Activated naive CD4-positive, alpha-beta T cell treated with anti-CD3 and anti-CD28 coated beads, Interleukin-2, amount 10 ng/mL, durations not matched to agents 7 days and 5 days (primary cell): ENCODE measurements at regions not wholly inside any gene's neighbourhood (a gene's known extent, or its start where the extent isn't known, plus 50 kb on each side); places are given as distances from the start of the nearest gene placed in this dataset.

Experiments
- CTCF ChIA-PET: fragments of 350-600 bp; sonication (Branson Sonifier 250); formaldehyde crosslinking; loops from one replicate; lab custom pipeline; 2021; ENCODE audit warnings: antibody characterized with exemption; lab: Charles Lee
- DNase-seq: peaks from one replicate; pipeline ENCODE4 v3.0.0-alpha.2; 2020
- H3K27ac Mint-ChIP-seq: one replicate; pipeline ENCODE4 v1.8.0; 2021; ENCODE audit warnings: mild to moderate bottlenecking, moderate library complexity, mixed read lengths
- H3K27me3 Mint-ChIP-seq: one replicate; pipeline ENCODE4 v1.8.0; 2021; ENCODE audit warnings: mild to moderate bottlenecking, mixed read lengths
- H3K36me3 Mint-ChIP-seq: one replicate; pipeline ENCODE4 v1.8.0; 2021; ENCODE audit warnings: mixed read lengths
- H3K4me1 Mint-ChIP-seq: one replicate; pipeline ENCODE4 v1.8.0; 2021; ENCODE audit warnings: mixed read lengths
- H3K4me3 Mint-ChIP-seq: one replicate; pipeline ENCODE4 v1.8.0; 2021; ENCODE audit warnings: mild to moderate bottlenecking, moderate library complexity, mixed read lengths
- H3K9me3 Mint-ChIP-seq: one replicate; pipeline ENCODE4 v1.8.0; 2021; ENCODE audit warnings: mixed read lengths

DNA sequence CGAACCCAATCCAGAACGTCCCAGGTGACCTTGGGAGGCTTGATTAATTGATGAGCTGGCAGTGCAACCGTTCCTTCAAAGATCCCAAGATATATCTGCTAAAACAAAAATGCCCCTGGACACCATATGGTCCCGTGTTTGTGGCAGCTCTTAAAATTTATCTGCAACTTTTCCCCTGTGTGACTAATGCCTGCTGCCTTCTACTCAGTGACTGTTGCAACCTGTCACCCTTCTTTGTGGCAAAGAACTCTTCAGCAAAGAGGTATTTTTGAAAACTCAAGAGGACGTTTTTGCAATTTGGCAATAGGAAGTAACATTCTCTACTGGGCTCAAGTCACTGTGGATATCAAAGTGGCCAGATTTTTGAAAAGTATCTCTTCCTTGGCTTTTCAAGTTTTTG, 75.8 kb upstream of the SOD3 start:
- no peak overlapping the region for H3K27ac Mint-ChIP-seq
- H3K4me3 Mint-ChIP-seq: no peak overlapping the region
- CTCF ChIA-PET: no interaction called here

DNA sequence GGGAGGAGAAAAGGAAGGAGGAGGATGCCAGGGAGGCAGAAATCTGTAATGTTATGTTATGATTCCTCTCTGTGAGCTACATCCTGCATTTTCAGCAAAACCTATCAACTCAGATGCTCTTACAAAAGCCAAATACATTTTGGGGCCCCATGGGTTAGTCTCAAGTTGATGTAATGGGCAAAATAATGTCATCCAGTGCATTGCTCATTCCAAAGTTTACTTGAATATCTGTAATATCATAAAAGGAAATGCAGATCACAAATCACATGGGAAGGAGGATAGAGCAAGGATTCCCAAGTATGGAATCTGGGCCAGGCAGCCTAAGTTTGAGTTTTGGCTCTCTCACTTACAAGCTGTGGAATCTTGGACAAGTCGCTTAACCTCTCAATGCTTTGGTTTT, 74.9 kb upstream of the SOD3 start:
- H3K27me3 Mint-ChIP-seq: no peaks in the 10 kb centered on the region

More for the DNA sequence above, 75.8 kb upstream of the SOD3 start:
- H3K4me1 Mint-ChIP-seq: no peaks in the 10 kb centered on the region
- DNase-seq: no peak
- no peaks in the 10 kb centered on the region for H3K36me3 Mint-ChIP-seq
- no peaks in the 10 kb centered on the region for H3K27me3 Mint-ChIP-seq
- peaks cover 4% of the 10 kb centered on the region for H3K9me3 Mint-ChIP-seq

DNA sequence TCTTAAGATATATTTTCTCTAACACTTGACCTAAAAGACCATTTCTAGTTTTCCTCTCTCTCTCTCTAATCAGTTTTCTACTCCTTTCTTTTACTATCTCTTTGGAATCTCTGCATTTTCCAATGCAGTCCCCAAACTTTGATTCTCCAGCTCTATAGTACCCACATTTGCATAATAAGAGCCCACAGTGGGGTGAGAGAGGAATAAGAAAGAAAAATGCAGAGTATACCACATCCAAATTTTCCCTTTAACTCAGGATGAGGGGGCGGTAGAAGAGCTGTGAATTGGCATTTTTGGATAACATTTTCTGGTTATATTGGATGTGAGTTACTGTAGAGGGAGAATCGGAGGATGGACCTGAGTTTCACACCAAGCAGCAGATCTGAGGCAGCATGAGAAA, 74.4 kb upstream of the SOD3 start:
- CTCF ChIA-PET: no interaction called here
- peaks cover 2% of the 10 kb centered on the region for H3K9me3 Mint-ChIP-seq
- DNase-seq: no peak

More for the DNA sequence above, 74.9 kb upstream of the SOD3 start:
- H3K36me3 Mint-ChIP-seq: no peaks in the 10 kb centered on the region
- no peak overlapping the region for H3K27ac Mint-ChIP-seq
- peaks cover 4% of the 10 kb centered on the region for H3K9me3 Mint-ChIP-seq
- H3K4me3 Mint-ChIP-seq: no peak overlapping the region
- no peaks in the 10 kb centered on the region for H3K4me1 Mint-ChIP-seq
- DNase-seq: no peak
- CTCF ChIA-PET: no interaction called here

DNA sequence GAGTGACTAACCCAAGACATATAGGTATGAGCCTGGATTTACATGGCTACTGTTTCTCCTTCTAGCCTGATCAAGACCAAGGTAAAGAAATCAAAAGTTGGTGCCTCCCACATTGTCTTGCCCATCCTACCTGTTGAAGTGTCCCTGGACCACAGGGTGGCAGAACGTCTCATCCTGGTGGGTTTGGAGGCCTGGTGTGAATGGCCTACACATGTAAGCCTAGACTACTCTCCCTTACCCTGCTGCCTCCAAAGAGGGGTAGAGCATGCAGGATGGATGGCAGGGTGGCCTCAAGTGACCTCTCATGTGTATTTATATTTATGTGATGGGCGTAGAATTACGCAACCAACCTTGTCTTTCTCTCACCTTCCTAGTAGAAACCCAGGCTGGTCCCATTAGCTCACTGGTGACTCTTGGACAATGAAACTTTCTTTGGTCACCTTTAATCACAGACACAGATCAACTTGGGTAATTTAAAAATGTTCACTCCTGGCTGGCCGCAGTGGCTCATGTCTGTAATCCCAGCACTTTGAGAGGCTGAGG, 73.3 kb upstream of the SOD3 start:
- Mint-ChIP-seq H3K4me3 (no peak overlapping the region), H3K4me1 (no peaks in the 10 kb centered on the region), H3K36me3 (no peaks in the 10 kb centered on the region), H3K9me3 (no peaks in the 10 kb centered on the region), H3K27me3 (no peaks in the 10 kb centered on the region), H3K27ac (no peak overlapping the region)
- CTCF ChIA-PET: no interaction called here
- no peak for DNase-seq

More for the DNA sequence above, 74.4 kb upstream of the SOD3 start:
- no peaks in the 10 kb centered on the region for H3K4me1 Mint-ChIP-seq
- H3K36me3 Mint-ChIP-seq: no peaks in the 10 kb centered on the region
- H3K4me3 Mint-ChIP-seq: no peak overlapping the region
- no peak overlapping the region for H3K27ac Mint-ChIP-seq
- no peaks in the 10 kb centered on the region for H3K27me3 Mint-ChIP-seq

DNA sequence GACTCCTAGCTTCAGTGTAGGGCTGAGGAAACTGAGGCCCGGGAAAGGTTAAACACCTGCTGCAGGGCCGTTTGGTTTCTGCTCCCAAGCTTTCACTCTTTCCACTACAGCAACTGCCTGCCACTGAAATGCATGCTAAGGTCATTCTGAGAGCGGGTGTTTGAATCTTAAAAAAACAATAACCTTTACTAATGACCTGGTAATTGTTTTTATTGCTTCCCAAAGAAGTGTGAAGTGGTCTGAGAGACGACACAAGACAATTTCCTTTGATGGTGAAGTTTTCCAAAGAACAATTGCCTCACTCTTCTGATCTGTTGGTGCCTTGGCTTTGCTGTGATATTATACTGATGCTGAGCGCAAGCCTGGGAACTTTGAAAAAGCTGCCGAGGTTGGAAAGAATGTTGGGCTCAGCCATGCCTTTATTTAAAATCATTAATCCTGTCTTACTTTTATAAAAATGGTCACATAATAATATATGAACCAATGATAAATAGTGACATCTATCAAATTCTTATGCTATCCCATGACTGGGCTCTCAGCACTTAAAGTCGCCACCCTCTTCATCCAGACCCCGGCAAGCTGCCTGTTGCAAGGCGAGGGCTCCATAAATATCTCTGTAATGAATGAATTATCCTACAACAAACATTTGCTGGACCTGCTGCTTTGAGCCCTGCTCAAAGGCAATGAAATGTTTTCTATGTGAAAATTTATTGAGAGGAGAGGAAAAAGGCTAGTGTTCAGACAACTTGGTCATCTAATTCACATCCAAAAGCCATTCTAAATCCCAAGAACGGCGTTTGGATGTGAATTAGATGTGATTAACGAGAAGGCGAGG, 67.8 kb upstream of the SOD3 start:
- Mint-ChIP-seq H3K27ac (no peak overlapping the region), H3K4me3 (no peak overlapping the region), H3K36me3 (no peaks in the 10 kb centered on the region), H3K4me1 (no peaks in the 10 kb centered on the region), H3K9me3 (no peaks in the 10 kb centered on the region), H3K27me3 (peaks cover 2% of the 10 kb centered on the region)
- no peak for DNase-seq
- CTCF ChIA-PET: no interaction called here

GRCh38 chr4:24729119-24729730, 66.1 kb upstream of the SOD3 start:
- H3K4me3 Mint-ChIP-seq: no peak overlapping the region
- no peaks in the 10 kb centered on the region for H3K4me1 Mint-ChIP-seq
- no peaks in the 10 kb centered on the region for H3K9me3 Mint-ChIP-seq
- peaks cover 4% of the 10 kb centered on the region for H3K27me3 Mint-ChIP-seq
- CTCF ChIA-PET: no interaction called here
- H3K27ac Mint-ChIP-seq: no peak overlapping the region
- no peaks in the 10 kb centered on the region for H3K36me3 Mint-ChIP-seq
- DNase-seq: no peak

DNA sequence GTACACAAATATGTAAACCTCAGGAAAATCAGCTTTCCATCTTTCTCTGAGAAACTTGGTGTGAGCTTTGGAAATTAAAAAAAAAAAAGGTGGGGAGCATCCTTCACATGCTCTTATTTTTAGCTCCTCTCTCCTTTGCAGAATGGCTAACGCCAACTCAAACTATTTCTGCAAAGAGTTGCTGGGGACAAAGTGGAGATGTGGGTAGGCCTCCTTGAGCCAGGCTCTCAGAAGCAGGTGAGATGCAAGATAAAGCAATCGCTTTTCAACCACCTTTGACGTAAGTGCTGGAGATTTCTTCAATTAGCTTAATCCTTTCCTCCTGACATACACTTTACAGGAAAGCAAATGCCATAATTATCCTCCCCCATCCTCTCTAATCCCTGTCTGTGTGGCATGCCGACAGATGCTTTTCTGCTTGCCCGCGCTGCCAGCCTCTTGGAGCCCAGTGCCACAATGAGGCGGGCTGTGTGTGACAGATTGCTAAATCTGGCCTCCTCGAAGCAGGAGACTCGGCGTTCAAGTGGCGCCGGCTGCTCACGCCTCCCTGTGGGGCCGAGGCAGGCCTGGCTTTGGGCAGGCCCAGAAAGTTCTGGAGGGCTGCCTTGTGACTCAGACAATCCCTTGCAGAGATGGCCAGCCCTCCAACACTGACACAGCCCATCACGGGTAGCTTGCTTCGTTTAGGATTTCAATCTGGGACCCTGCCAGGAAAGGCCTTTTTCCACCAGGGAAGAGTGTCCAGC, 64.9 kb upstream of the SOD3 start:
- no peak for DNase-seq
- H3K4me1 Mint-ChIP-seq: no peaks in the 10 kb centered on the region
- no peak overlapping the region for H3K4me3 Mint-ChIP-seq
- CTCF ChIA-PET: interaction anchor here (0.7 kb wide), 1 partner anchor 240 kb away, joined by 3 read pairs; no protein-coding TSS in a partner anchor
- no peaks in the 10 kb centered on the region for H3K36me3 Mint-ChIP-seq
- H3K27me3 Mint-ChIP-seq: peaks cover 4% of the 10 kb centered on the region
- no peaks in the 10 kb centered on the region for H3K9me3 Mint-ChIP-seq
- H3K27ac Mint-ChIP-seq: no peak overlapping the region

DNA sequence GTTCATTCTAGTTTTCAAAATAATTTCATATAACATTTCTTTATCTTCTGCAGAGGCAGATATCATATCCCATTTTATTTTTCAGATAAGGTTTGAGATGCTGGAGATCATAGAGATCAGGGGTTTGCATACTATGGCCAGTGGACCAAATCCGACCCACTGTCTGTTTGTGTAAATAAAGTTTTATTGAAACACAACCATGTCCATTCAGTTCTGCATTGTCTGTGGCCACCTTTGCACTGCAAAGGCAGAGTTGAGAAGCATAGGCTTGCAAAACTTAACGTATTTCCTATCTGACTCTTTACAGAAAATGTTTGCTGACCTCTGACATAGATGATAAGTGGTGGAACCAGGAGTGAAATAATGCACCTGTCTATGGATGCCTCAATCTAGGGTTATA, 63.9 kb upstream of the SOD3 start:
- H3K4me1 Mint-ChIP-seq: no peaks in the 10 kb centered on the region
- CTCF ChIA-PET: no interaction called here
- H3K27ac Mint-ChIP-seq: no peak overlapping the region
- no peaks in the 10 kb centered on the region for H3K36me3 Mint-ChIP-seq
- peaks cover 4% of the 10 kb centered on the region for H3K27me3 Mint-ChIP-seq
- no peak overlapping the region for H3K4me3 Mint-ChIP-seq
- no peaks in the 10 kb centered on the region for H3K9me3 Mint-ChIP-seq
- DNase-seq: no peak

DNA sequence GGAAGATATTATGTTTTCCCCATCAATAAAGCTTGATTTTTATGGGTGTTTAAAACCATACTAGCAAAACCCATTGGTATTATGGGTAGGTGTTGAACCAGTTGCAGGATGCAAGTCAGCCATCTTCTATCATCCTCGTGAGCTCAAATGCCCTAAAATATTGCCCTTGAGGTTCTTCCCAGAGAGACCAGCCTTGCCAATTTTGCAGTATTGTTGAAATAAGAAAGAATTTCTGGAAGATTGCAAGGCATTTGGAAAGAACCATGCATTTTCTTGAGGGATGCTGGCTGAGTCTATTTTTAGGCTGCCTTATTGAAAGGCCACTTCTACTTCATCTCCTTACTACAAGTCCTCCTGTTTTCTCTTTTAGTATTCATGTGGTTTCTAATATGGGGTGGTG, 60.9 kb upstream of the SOD3 start:
- Mint-ChIP-seq H3K9me3 (peaks cover 10% of the 10 kb centered on the region), H3K36me3 (no peaks in the 10 kb centered on the region), H3K4me1 (no peaks in the 10 kb centered on the region), H3K27me3 (peaks cover 4% of the 10 kb centered on the region), H3K4me3 (no peak overlapping the region), H3K27ac (no peak overlapping the region)
- DNase-seq: no peak
- CTCF ChIA-PET: no interaction called here

DNA sequence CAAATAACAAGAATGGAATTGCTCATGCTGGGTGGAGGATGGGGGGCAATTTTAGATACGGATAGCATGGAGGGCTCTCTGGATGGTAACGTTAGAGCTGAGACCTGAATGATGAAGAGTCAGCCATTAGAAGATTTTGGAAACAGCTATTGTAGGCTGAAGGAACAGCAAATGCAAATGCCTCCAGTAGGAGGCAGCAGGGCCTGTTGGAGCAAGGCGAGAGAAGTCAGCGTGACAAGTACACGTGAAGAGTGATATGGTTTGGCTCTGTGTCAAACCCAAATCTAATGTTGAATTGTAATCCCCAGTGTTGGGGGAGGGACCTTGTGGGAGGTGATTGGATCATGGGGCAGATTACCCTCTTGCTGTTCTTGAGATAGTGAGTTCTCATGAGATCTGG, 59.3 kb upstream of the SOD3 start:
- no peak for DNase-seq
- H3K4me3 Mint-ChIP-seq: no peak overlapping the region
- CTCF ChIA-PET: no interaction called here
- peaks cover 10% of the 10 kb centered on the region for H3K9me3 Mint-ChIP-seq
- H3K36me3 Mint-ChIP-seq: no peaks in the 10 kb centered on the region
- no peaks in the 10 kb centered on the region for H3K4me1 Mint-ChIP-seq
- H3K27ac Mint-ChIP-seq: no peak overlapping the region
- H3K27me3 Mint-ChIP-seq: peaks cover 4% of the 10 kb centered on the region

DNA sequence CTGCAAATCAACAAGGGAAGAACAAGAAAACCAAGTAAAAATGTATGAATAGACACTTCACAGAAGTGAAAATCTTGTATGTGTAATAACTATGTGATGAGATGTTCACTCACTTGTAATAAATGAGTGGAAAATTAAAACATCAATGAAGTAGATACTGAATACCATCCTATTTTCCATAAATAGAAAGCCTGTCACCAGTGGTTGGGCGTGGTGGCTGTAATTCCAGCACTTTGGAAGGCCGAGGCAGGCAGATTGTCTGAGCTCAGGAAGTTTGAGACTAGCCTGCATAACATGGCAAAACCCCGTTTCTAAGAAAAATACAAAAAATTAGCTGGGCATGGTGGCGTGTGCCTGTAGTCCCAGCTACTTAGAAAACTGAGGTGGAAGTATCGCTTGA, 53.5 kb upstream of the SOD3 start:
- H3K4me3 Mint-ChIP-seq: no peak overlapping the region
- no peaks in the 10 kb centered on the region for H3K4me1 Mint-ChIP-seq
- peaks cover 4% of the 10 kb centered on the region for H3K27me3 Mint-ChIP-seq
- H3K36me3 Mint-ChIP-seq: no peaks in the 10 kb centered on the region
- DNase-seq: no peak
- H3K9me3 Mint-ChIP-seq: peaks cover 7% of the 10 kb centered on the region
- CTCF ChIA-PET: no interaction called here
- H3K27ac Mint-ChIP-seq: no peak overlapping the region

GRCh38 chr4:24742335-24742734, 53.0 kb upstream of the SOD3 start:
- DNase-seq: no peak
- no peak overlapping the region for H3K4me3 Mint-ChIP-seq
- peaks cover 3% of the 10 kb centered on the region for H3K9me3 Mint-ChIP-seq
- peaks cover 4% of the 10 kb centered on the region for H3K27me3 Mint-ChIP-seq
- CTCF ChIA-PET: no interaction called here
- no peaks in the 10 kb centered on the region for H3K36me3 Mint-ChIP-seq
- H3K27ac Mint-ChIP-seq: no peak overlapping the region
- no peaks in the 10 kb centered on the region for H3K4me1 Mint-ChIP-seq

- H3K4me3 Mint-ChIP-seq: no peak overlapping the region
- H3K36me3 Mint-ChIP-seq: no peaks in the 10 kb centered on the region
- no peak for DNase-seq
- no peaks in the 10 kb centered on the region for H3K4me1 Mint-ChIP-seq
- H3K27me3 Mint-ChIP-seq: peaks cover 4% of the 10 kb centered on the region
- CTCF ChIA-PET: no interaction called here
- H3K27ac Mint-ChIP-seq: peak overlapping the region; percentile 10
- H3K9me3 Mint-ChIP-seq: peaks cover 1% of the 10 kb centered on the region
Measured at GRCh38 chr4:24742773-24743172, 52.6 kb upstream of the SOD3 start.

GRCh38 chr4:24743206-24743605, 52.2 kb upstream of the SOD3 start:
- Mint-ChIP-seq H3K27ac (no peak overlapping the region), H3K27me3 (peaks cover 4% of the 10 kb centered on the region), H3K4me1 (no peaks in the 10 kb centered on the region), H3K9me3 (no peaks in the 10 kb centered on the region), H3K4me3 (no peak overlapping the region), H3K36me3 (no peaks in the 10 kb centered on the region)
- no peak for DNase-seq
- CTCF ChIA-PET: no interaction called here
